NCI-H345 treated with DMSO at 0.1 percent for 48 hours (cell line): ENCODE measurements at regions not wholly inside any gene's neighbourhood (a gene's known extent, or its start where the extent isn't known, plus 50 kb on each side); places are given as distances from the start of the nearest gene placed in this dataset.
"Not testable (repeated sequence)": the region's sequence is repeated elsewhere in the genome, so short reads cannot be mapped to it uniquely, and the experiment has no call there.

Experiments
- DNase-seq: peaks from one replicate; lab custom pipeline; 2025; ENCODE audit not compliant: unreplicated experiment; lab: John Stamatoyannopoulos, UW

DNA sequence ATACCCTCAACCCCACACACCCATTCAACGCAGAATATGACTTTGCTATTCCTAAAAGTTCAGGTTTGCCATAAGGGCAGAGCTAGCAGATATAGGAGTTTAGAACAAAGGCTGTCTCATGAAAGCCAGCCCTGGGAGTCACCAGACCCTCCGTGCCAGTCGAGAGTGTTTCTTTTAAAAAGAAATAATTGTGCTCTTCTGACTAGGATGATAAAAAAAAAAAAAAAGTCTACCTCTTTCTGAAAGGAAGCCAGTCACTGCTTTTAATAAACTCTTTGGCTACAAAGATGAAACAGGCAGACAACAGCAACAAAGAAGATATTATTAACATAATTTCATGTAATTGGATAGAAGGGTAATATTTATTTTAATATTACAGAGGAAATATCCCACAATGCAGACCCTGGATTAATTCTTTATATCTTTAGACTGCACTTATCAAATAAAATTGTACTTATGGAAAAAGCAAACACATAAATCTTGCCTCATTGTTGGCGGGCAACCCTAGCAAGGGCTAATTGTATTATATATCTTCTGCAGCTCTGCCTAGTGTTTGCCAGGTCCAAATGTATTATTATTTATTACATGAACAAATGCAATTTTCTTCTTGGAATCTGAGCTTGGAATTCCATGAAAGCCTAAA is 277.5 kb upstream of the DYNLRB2 start:
- no peak for DNase-seq

DNA sequence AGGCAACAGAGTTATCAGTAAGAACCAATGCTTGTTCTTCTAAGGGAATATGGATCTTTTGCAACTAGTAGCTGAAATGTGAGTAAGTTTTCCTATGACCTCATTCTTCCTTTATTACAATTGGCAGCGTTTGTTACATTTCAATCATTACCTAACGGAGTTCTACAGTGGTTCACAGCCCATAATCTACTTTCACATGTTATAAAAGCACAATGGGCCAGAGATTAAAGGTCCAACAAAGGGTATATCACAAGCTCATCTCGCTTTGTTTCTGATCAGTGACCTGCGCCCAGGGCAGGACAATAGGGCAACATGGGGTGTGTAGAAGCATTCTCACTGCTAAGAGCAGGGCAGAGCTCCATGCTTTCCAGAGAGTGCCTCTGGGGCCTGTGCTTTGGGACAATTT is 279.9 kb upstream of the DYNLRB2 start:
- DNase-seq = no peak

DNA sequence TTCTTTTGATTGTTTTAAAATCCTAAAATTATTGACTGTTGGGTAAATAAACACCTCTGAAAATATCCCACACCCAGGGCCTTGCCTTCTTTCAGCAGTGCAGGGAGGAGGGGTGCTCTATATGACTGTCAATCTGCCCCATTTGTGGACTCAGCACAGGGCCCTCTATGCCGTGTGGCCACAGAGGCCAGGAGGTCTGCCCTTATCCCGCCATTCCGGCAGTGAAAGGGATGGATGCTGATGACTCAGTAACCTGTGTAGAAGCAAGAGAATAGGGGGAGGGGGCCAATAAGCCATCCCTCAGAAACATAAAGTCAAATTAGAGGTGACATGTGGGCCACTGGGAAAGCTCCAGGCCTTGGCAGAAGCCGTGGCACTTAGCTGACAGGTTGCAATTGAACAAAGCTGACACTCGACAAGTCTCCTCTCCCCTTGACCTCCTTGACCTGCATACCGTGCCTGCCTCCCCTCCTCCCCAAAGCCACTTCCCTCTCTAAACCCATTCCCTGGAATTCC is 281.4 kb upstream of the DYNLRB2 start:
- DNase-seq = no peak

DNA sequence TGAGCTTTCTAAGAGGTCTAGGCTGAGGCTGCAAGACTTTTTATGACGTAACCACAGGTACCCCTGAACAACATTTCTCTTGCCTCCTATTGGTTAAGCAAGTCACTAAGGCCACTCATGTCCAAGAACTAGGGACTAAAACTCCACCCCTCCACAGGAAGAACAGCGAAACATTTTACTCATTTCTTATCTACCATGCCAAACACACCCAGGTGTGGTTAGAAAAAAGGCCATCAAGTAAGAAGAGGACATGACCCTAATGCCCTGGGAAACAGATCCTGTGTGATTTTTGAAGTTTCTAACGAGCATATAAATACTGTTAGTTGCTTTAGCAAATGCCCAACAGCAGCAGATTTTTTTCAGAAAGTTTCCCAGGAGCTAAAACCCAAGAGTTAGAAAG is 282.4 kb upstream of the DYNLRB2 start:
- DNase-seq = no peak

DNA sequence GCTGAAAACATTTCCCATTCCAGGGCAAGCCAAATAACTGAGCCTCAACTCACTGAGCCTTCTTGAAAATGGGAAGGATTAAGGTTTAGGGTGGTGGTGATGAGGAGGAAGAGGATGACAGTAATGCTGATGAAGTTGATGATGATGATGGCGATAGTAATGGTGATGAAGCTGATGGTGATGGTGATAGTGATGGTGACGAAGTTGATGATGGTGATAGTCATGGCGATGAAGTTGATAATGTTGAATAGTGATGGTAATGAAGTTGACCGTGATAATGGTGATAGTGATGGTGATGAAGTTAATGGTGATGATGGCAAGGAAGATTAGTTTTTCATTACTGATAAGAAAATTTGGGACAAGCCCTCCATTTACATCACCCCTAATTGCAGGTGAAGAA is 285.8 kb upstream of the DYNLRB2 start:
- DNase-seq = no peak

DNA sequence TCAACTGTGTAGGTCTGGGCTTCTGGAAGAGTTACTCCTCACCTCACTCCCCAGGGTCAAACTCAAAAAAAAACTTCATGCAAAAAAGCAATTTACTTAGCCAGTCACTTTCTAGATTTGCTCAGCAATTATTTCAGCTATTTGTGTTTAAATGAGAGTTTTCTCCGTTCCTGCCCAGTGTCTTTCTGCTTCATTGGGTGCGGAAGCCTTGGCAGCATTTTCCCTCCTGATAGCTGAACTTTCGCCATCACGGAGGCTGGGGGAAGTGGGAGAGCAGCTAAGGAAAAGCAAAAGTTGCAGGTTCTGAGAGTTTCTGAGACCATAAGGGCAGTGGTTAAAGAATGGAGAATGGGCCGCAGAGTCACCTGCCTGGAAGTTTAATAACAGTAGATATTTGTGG is 287.1 kb upstream of the DYNLRB2 start:
- no peak for DNase-seq

DNA sequence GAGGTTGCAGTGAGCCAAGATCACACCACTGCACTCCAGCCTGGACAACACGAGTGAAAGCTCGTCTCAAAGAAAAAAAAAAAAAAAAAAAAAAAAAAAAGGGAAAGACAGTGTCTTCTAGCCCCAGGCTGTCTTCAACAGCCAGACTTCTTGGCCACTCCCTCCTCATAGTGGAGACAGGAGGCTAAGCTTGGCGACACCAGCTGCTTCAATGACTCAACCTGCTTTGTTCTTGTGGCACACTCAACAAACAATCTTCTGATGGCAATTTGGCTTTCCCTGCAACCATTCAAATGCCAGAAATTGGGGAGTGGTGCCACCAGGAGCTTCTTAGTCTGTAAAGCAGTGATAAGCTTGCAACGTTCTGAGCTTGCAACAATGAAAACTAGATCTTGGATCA is 290.4 kb upstream of the DYNLRB2 start:
- no peak for DNase-seq

DNA sequence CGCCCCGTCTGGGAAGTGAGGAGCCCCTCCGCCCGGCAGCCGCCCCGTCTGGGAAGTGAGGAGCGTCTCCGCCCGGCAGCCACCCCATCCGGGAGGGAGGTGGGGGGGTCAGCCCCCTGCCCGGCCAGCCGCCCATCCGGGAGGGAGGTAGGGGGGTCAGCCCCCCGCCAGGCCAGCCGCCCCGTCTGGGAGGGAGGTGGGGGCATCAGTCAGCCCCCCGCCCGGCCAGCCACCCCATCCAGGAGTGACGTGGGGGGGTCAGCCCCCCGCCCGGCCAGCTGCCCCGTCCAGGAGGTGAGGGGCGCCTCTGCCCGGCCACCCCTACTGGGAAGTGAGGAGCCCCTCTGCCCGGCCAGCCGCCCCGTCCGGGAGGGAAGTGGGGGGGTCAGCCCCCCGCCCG is 297.5 kb upstream of the DYNLRB2 start:
- not testable (repeated sequence) for DNase-seq

DNA sequence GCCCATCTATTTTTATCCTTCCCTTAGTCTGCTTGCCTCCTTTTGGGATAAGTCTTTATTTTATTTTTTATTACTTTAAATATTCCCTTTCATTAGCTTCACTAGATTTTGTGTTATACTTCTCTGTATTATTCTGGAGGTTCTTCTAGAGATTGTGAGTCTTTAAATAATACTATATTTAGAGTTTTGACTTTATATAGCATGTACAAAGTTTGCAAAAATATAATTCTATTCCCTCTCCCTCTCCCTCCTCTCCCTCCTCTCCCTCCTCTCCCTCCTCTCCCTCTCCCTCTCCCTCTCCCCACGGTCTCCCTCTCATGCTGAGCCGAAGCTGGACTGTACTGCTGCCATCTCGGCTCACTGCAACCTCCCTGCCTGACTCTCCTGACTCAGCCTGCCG is 298.5 kb upstream of the DYNLRB2 start:
- DNase-seq = not testable (repeated sequence)

DNA sequence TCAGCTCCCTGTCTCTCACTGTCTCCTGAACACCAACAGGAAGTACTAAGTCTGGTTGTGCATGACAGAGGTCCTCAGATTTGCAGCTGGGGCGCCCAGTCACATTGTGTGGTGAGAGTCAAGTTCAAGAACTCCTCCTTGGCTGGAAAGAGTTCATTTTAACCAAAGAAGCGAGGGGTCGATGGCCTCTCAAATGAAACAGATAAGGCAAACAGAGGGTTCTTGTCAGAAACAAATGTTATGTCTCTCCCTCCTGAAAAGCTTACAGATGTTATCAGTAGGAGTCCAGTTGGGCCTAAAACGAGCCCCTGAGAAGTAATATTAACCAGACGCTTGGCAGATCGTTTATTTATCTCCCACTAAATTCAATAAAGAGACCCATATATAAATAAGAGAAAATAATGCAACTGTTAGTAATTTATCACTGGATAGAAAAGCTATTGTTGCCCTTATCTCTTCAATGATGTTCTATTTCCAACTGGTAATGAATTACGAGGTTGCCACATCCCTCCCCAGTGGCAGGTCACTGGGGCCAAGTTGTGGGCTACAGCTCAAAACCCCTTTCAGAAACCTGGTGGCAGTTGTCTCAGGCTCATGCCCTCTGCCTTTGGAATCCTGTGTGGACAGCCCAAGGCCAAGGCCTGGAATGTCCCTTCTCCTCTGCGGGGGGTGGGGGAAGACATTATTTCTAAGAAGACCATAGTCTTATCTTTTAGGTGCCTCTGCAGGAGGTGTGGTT is 307.5 kb upstream of the DYNLRB2 start:
- no peak for DNase-seq

DNA sequence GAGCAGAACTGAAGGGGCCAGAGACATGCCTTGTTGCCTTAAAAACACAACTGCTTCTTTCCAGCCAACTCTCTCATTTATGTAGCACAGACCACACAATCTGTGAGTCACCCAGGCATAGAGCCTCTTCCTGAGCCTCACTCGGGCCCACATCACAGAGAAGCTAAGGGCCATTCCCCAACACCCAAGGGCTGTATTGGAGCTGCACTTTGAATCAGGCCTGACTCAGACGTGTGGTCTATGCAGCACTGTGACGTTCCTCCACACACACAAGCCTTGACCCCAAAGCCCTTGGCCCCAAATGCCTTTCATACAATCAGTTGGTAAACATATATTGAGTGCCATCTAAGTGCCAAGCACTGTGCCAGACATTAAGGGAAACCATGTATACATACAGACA is 308.9 kb upstream of the DYNLRB2 start:
- DNase-seq = no peak

DNA sequence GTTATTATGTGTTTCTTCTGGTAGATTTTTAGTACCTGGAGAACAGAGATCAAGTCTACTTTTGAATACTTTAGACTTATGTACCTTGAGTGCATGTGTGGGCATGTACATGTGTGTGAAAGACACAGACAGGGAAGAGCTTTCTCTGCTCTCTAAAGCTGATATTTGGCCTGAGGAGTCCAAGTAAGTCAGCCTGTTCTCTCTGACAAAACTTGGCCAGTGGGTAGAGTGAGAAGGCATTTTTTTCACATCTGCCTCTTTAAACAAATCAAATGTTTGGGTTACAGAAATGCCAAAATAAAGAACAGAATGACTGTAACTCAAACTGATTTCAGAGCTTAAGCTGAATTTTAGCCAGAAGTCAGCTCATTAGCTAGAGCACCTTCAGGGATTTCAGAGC is 309.7 kb upstream of the DYNLRB2 start:
- DNase-seq = no peak

DNA sequence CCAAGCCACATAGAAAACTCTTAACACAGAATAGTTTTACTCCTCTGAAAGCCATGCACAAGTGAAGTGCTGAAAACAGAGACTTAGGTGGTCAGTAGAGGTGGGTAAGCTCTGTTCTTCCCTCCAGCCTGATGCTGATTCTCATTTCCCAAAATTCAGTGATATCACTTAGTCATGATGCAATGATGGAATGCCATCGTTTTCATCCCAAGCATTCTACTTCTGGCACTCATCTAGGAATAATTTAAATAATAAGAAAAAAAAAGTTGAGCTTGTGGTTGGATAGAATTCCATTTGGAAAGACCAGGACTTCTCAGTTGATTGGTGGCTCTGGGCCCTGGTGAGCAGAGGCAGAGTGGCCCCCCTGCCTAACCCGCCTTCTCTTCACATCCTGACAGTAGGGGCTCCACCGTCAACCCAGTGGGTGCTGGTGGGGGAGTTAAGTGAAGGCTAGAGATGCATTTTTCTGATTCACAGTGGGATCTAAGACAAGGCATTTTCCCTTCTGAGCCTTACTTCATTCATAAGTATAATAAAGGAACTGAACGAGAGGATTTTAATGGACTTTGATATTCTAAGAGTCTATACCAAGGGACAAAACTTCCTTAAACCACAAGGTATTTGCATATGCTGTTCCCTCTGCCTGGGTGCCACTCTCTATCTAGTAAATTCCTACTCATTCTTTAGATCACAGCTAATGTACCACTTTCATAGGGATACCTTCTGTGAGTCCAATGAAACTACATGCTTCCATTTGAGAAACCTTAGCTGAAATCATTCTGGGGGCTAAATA is 310.3 kb upstream of the DYNLRB2 start:
- DNase-seq = no peak

DNA sequence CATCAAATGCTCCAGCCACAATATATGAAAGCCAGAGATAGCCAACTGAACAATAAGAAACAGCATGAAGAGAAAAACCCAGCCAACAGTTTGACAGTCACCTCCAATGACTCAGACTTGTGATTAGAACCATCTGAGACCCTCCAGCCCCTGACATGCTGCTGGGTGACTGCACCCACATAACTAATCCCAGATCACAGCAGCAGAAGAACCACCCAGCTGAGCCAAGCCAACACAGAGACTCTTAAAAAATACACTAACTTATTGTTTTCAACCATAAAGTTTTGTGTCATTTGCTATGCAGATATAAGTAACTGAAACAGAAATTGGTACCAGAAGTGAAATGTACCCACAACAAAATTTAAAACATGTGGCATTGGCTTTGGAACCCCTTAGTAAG is 314.3 kb upstream of the DYNLRB2 start:
- DNase-seq = no peak

DNA sequence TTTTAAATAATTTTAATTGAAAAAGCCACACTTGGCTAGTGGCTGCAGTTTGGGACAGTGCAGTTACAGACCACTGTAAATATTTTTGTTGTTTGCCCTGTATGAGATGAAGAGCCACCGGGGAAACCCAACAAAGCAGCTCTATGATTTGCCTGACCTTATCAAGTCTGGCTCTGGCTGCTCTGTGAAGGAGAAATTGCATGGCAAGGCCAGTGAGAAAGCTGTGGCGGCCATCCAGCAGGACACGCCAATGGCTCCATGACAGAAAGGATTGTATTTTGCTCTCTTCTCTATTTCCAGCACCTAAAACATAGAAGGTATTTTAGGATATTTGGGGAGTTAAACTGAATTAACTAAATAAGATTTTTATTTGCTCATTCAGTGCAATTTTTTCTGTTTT is 330.0 kb upstream of the DYNLRB2 start:
- no peak for DNase-seq

DNA sequence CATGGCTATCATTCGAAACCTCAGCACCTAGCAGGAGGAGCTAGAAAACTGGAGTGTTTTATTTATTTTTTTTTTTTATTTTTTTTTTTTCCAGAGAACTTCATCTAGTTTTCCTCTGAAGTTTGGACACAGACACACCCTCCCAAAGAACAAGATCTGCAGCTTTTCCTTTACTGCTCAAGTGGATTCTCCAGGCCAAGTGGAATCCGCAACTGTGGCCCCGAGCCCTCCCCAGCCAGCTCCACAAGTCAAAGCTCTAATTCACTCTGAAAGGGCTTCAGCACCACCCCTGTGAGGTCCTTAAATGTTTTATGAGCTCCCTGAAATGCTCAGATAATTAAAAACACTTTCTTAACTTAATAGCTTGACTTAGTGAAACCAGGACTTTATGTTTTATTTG is 332.1 kb upstream of the DYNLRB2 start:
- no peak for DNase-seq

DNA sequence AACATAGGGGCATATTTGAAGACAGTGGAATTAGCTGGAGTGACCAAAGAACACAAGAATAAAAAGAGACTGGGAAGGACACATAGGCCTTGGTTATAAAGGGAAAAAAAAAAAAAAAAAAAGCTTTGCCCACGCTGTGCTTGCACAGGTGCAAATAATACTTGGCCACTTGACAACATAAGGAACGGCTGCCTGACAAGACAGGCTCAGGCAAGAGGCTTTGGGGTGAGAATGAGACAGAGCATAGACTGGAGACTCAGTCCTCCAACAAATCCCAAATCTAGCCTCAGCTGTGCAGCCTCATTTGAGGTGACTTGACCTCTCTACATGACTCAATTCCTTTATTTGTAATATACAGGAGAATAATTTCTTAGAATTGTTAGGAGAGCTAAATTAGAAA is 332.8 kb upstream of the DYNLRB2 start:
- no peak for DNase-seq

DNA sequence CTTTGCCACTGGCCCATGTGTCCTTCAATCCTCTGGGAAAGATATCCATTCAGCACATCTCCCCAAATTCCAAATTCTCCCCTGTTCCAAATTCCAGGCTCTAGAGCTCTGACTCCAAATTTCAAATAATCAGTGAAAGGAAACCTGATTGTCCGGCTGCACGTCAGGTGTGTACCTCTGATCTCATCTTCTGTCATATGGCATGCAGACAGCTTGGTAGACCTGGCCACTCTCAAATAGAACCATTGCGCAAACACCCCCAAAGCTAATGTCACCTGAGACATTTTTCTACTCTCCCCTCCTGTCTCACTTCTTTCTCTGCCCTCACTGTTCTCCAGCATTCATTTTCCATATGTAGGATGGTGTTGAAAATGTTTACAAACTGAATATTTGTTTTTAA is 337.0 kb upstream of the DYNLRB2 start:
- DNase-seq = no peak

DNA sequence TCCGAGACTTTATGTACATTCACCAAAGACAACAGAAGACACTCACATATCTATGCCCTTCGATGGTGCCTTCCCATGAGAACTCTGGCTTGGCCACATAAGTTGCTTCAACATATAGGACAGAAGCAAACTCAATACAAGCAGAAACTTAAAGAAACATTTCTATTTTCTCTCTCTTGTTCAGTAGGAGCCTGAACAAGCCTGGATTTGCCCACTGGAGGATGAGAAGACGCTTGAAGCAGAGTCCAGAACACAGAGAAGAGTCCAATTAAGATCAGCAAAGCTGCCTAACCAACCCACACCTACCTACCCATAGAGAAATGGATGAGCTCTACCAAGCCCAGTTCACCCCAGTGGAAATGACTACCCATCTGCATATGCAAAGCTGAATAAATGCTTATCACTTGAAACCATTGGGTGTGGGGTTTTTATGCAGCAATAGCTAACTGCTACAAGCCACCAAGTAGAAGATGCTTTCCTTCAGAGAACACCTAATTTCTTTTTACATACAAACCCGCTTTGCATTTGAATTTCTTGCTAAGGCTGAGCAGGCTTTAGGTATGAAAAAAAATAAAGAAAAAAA is 337.9 kb upstream of the DYNLRB2 start:
- DNase-seq = no peak

DNA sequence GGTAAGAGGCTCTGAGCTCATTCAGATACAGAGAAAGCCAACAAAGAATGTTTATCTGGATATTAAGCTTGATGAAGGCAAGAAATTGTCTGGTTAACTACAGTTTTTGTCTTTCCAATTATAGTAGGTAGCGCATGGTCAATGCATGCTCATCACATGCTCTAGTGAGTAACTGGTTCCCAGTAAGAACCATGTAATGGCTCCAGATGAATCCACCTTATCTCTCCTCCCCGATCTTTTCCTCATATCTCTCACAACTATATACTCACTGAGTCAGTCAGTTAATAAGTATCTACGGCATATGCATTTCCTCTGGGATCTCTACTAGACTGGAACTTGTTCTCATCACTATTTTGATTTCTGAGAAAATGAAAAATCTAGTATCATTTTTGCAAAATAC is 340.7 kb upstream of the DYNLRB2 start:
- no peak for DNase-seq

DNA sequence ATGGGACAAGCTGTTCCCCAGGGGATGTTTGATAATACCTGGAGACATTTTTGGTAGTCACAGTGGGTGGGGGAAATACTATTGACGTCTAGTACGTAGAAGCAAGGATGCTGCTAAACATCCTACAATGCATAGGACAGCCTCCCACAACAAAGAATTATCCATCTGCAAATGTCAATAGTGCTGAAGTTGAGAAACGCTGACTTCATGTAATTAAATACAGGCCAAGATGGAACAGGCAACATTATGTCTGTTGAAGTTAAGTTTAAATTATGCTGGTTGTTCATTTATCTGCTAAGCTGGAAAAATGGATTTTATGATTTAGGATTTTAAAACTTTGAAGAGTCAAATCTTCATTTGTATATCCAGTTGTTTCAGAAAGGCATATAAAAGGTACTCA is 341.2 kb upstream of the DYNLRB2 start:
- no peak for DNase-seq
